Lower lobe of right lung (tissue), 2 donors: ENCODE measurements at regions not wholly inside any gene's neighbourhood (a gene's known extent, or its start where the extent isn't known, plus 50 kb on each side); places are given as distances from the start of the nearest gene placed in this dataset.

Experiments
- ATAC-seq, 2 donors: fragments of 200-7000 bp; cut with Tn5 transposase; one replicate each; pipeline ENCODE4 v1.9.1; 2020 to 2022; ENCODE audit warnings: mild to moderate bottlenecking in 2 of 2, moderate library complexity in 2 of 2
- DNase-seq: peaks from one replicate; pipeline ENCODE4 v3.0.0-alpha.2; 2020
- H3K27ac ChIP-seq: fragments of 200-600 bp; one replicate; pipeline ENCODE4 v1.8.0; 2022
- H3K27me3 ChIP-seq: fragments of 200-600 bp; one replicate; pipeline ENCODE4 v1.8.0; 2022; ENCODE audit warnings: low read depth
- H3K36me3 ChIP-seq: fragments of 200-600 bp; one replicate; pipeline ENCODE4 v1.8.0; 2022; ENCODE audit warnings: mild to moderate bottlenecking
- H3K4me1 ChIP-seq: fragments of 200-600 bp; one replicate; pipeline ENCODE4 v1.8.0; 2022
- H3K4me3 ChIP-seq: fragments of 200-600 bp; one replicate; pipeline ENCODE4 v1.8.0; 2022; ENCODE audit warnings: mild to moderate bottlenecking
- H3K9me3 ChIP-seq: fragments of 200-600 bp; one replicate; pipeline ENCODE4 v1.8.0; 2022
- intact Hi-C: fragments of 100-400 bp; cut with DNase I; formaldehyde crosslinking; loops from one replicate; pipeline ENCODE4 v1.11.0; 2022
- TF ChIP-seq, protein P1 (sequence below): fragments of 200-600 bp; IDR thresholded peaks from one replicate; pipeline ENCODE4 v1.8.0; 2022; ENCODE audit warnings: antibody characterized with exemption, mild to moderate bottlenecking
- donor health status: DM: no; HTN: yes; CAD: no; lungs with severe emphysema.

DNA sequence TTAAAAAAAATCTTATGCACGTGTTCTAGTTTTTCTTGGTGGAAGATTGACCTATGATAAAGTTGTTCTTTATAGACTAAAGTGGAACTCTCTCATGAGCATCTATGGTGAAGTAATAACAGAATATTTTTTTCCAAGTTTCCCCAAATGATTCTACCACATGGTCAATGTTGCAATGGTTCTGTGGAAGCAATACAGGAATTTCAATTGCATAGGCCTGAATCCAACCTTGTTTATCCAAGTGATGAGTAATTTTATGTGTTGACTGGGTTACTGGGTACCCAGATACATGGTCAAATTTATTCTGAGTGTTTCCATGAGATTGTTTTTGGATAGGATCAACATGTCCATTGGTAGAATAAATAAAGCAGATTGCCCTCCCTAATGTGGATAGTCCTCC, 581.5 kb downstream of the MMUT start:
- no peak for DNase-seq
- TF ChIP-seq, protein P1, sequence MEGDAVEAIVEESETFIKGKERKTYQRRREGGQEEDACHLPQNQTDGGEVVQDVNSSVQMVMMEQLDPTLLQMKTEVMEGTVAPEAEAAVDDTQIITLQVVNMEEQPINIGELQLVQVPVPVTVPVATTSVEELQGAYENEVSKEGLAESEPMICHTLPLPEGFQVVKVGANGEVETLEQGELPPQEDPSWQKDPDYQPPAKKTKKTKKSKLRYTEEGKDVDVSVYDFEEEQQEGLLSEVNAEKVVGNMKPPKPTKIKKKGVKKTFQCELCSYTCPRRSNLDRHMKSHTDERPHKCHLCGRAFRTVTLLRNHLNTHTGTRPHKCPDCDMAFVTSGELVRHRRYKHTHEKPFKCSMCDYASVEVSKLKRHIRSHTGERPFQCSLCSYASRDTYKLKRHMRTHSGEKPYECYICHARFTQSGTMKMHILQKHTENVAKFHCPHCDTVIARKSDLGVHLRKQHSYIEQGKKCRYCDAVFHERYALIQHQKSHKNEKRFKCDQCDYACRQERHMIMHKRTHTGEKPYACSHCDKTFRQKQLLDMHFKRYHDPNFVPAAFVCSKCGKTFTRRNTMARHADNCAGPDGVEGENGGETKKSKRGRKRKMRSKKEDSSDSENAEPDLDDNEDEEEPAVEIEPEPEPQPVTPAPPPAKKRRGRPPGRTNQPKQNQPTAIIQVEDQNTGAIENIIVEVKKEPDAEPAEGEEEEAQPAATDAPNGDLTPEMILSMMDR: no peak
- ATAC-seq: no peak
- H3K4me1 ChIP-seq: no peaks in the 10 kb centered on the region
- intact Hi-C loops: no loop called here
- no peaks in the 10 kb centered on the region for H3K27me3 ChIP-seq
- no peak overlapping the region for H3K27ac ChIP-seq
- H3K9me3 ChIP-seq: no peaks in the 10 kb centered on the region
- H3K4me3 ChIP-seq: no peak overlapping the region
- H3K36me3 ChIP-seq: no peaks in the 10 kb centered on the region

DNA sequence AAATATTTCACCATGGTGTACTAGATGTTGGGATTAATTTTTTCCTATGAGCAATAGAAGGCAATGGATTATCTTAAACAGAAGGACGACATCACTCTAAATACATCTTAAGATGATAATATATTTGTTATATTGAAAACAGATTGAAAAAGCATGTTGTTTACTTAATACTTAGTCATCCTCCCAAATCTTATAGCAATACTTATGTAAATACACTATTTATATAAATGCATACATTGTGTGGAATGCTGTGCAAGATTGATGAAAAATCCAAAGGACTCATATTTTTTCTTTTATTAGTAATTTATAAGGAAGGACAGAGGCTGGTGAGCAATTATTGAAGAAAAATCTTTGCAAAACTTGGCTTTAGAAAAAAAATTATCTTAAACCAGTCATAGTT, 593.5 kb downstream of the MMUT start:
- DNase-seq (no peak), ATAC-seq (no peak)
- H3K36me3 ChIP-seq: no peaks in the 10 kb centered on the region
- intact Hi-C loops: no loop called here
- TF ChIP-seq, protein P1: no peak
- H3K9me3 ChIP-seq: no peaks in the 10 kb centered on the region
- no peak overlapping the region for H3K27ac ChIP-seq
- no peak overlapping the region for H3K4me3 ChIP-seq
- H3K27me3 ChIP-seq: no peaks in the 10 kb centered on the region
- no peaks in the 10 kb centered on the region for H3K4me1 ChIP-seq

DNA sequence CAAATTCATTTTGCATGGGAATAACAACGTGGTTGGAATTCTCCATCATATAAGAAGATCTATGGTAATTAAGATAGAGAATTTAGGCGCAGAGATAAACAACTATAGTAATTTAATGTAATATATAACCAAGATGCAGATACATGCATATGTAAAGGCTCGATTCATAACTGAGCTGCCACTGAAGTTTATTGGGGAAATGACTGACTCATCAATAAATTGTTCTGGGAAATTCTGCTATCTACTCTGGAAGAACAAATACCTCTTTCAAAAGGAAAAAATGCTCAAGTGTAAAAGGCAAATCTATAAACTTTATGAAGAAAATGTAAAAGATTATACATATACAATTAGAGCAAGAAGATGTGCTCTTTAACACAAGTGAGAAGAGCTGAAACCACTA, 596.4 kb downstream of the MMUT start:
- no peak for DNase-seq
- ATAC-seq: no peak
- intact Hi-C loops: no loop called here
- TF ChIP-seq, protein P1: no peak
- Histone ChIP-seq H3K9me3 (peaks cover 5% of the 10 kb centered on the region), H3K27ac (no peak overlapping the region), H3K27me3 (no peaks in the 10 kb centered on the region), H3K36me3 (no peaks in the 10 kb centered on the region), H3K4me3 (no peak overlapping the region), H3K4me1 (no peaks in the 10 kb centered on the region)

DNA sequence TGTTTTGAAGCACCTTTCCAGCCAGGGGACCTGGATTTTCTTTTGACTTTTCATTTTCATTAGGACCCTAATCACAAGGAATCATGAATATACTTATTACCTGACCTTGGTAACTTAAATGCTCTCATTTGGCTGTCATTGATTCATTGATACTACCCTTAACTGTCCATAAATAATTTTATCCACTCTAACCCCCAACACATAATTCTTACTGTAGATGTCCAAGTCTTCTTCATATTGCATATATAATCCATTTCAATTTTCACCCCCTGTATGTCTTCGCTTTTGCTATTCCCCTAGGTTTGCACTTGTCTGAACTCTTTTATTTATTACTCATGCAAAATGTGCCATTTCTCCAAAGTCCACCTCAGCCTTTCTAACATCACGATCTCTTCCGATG, 602.9 kb downstream of the MMUT start:
- H3K9me3 ChIP-seq: peaks cover 5% of the 10 kb centered on the region
- no peak overlapping the region for H3K27ac ChIP-seq
- no peak overlapping the region for H3K4me3 ChIP-seq
- H3K4me1 ChIP-seq: no peaks in the 10 kb centered on the region
- intact Hi-C loops: no loop called here
- no peaks in the 10 kb centered on the region for H3K27me3 ChIP-seq
- DNase-seq: no peak
- TF ChIP-seq, protein P1: no peak
- no peaks in the 10 kb centered on the region for H3K36me3 ChIP-seq
- no peak for ATAC-seq

DNA sequence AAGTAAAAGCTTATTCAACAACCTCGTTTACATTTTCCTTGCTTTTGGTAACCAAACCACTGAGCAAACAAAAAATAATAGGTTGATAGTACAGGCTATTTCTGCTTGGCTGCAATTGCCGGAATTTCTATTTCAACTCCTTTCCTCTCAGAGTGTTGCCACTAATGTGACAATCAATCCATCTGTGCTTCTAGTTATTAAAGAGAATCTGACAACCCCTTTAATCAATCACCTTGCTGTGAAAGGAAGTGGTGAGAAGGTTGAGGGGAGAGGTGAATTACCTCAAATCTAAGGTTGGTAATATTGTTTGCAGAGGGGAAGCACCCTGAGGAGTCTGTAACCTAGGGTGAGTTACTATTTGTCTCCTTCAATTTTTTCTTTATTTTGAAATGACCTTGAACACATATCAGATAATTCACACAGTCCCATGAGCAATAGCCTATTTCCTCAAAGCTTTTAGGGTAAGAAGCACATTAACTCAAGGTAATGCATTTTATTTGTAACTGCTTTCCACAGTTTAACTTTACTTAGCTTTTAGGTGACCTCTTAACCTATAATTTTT, 603.4 kb downstream of the MMUT start:
- TF ChIP-seq, protein P1: no peak
- Histone ChIP-seq H3K4me1 (no peaks in the 10 kb centered on the region), H3K4me3 (no peak overlapping the region), H3K27me3 (no peaks in the 10 kb centered on the region), H3K9me3 (peaks cover 5% of the 10 kb centered on the region), H3K27ac (no peak overlapping the region), H3K36me3 (no peaks in the 10 kb centered on the region)
- ATAC-seq (no peak), DNase-seq (no peak)
- intact Hi-C loops: no loop called here

DNA sequence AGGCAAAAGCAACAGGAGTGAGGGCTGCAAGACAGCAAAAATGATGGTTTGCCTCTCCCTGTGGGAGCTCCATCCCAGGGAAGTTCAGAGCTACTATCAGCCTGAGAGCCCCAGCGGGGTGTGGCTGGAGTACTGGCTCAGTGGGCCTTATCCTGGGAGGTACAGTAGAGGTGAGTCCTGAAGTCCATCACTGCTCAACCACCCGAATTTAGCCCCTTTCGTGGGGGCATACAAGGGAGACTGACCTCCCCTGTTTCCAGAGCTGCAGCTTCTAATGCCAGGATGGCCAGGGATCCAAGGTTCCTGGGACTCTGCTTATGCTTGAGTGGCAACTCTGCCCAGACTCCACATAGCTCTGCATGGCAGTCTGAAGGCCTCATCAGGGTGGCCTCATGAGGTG, 617.8 kb downstream of the MMUT start:
- Histone ChIP-seq H3K36me3 (no peaks in the 10 kb centered on the region), H3K27me3 (no peaks in the 10 kb centered on the region), H3K9me3 (peaks cover 16% of the 10 kb centered on the region), H3K4me1 (no peaks in the 10 kb centered on the region), H3K4me3 (no peak overlapping the region), H3K27ac (no peak overlapping the region)
- intact Hi-C loops: no loop called here
- ATAC-seq (peak in 1 of 2 donors; percentile 32), DNase-seq (no peak)
- TF ChIP-seq, protein P1: no peak
